ENCODE measurements at regions not wholly inside any gene's neighbourhood (a gene's known extent, or its start where the extent isn't known, plus 50 kb on each side); places are given as distances from the start of the nearest gene placed in this dataset.

DNA sequence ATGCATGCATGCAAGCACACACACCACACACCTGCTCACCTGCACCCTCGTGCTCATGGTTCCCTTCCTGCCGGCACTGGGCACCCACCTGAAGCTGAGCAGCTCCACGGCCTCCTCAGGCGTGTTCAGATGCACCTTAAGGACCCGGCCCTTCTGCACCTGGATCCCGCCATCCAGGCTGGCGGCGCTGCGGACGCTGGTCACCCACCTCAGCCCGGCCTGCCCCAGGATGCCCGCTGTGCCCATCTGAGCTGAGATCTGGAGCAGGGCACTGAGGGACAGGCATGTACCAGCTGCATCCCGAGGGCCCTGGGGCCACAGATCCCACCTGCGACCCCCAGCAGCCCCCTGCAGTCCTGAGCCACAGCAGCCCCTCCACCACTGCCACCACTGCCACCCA is 110.0 kb downstream of the LITAF start:
- POLR2A ChIA-PET: interaction anchor here (0.5 kb wide), 1 partner anchor 339 kb away, joined by 3 read pairs; no protein-coding TSS in a partner anchor
- H3K9ac ChIP-seq (ENCODE audit: control insufficient read depth, insufficient read depth, low read length): no peak overlapping the region
- no peak overlapping the region for H2AFZ ChIP-seq (ENCODE audit: control insufficient read depth, low read depth, low read length)
- H3K4me2 ChIP-seq (ENCODE audit: control insufficient read depth, insufficient read depth): no peak overlapping the region
- H3K79me2 ChIP-seq (ENCODE audit: control insufficient read depth, insufficient read depth, low read length): no peaks in the 10 kb centered on the region
- H4K20me1 ChIP-seq (ENCODE audit: control insufficient read depth, insufficient read depth): no peaks in the 10 kb centered on the region
- H3K27ac ChIP-seq (ENCODE audit: control insufficient read depth, insufficient read depth): no peak overlapping the region
- RAD21 ChIA-PET (ENCODE audit: unreplicated experiment): no interaction called here
- in situ Hi-C loops (cut with MboI) (no loop called here), intact Hi-C loops (cut with micrococcal nuclease; ENCODE audit: unreplicated experiment) (no loop called here)
- H3K9me3 ChIP-seq (replicated peaks; ENCODE audit: control insufficient read depth, insufficient read depth, low read length): no peaks in the 10 kb centered on the region; the same call in 2 of the 3 replicates
- no peak for FAIRE-seq
- no peaks in the 10 kb centered on the region for H3K4me1 ChIP-seq (ENCODE audit: control insufficient read depth, insufficient read depth, low read length)
- H3K27me3 ChIP-seq (replicated peaks in 1 of 2; ENCODE audit: control insufficient read depth in 2 of 2, insufficient read depth in 2 of 2, low read length in 1 of 2): no peaks in the 10 kb centered on the region
- no peak for ATAC-seq
- H3K36me3 ChIP-seq (ENCODE audit: control insufficient read depth in 2 of 2, insufficient read depth in 2 of 2, low read length in 1 of 2): no peaks in the 10 kb centered on the region
- SMC1A ChIA-PET (ENCODE audit: uncharacterized antibody, unreplicated experiment): no interaction called here
- BruUV-seq (replicated peaks): no TSS peak
- no peak overlapping the region for H3K4me3 ChIP-seq
- 80% methylated on average over 13 of the region's 14 CpGs for WGBS (ENCODE audit: insufficient coverage, insufficient replicate concordance, low lambda C conversion rate, missing lambda C conversion rate)
- CTCF ChIA-PET: no interaction called here
- no peak for DNase-seq (ENCODE audit: low read depth, low spot score)
- TF ChIP-seq SREBF2 (IDR thresholded peaks at IDR 0.05; ENCODE audit: low read length) (no peak), NRF1 (conservative IDR thresholded peaks at IDR 0.05; ENCODE audit: low read depth, low read length) (no peak), ATF7 (IDR thresholded peaks at IDR 0.05; ENCODE audit: low read depth) (no peak), ZNF217 (IDR thresholded peaks at IDR 0.05) (no peak), TCF7 (IDR thresholded peaks at IDR 0.05; ENCODE audit: borderline replicate concordance) (no peak), SMARCA5 (IDR thresholded peaks at IDR 0.05) (no peak), WRNIP1 (IDR thresholded peaks at IDR 0.05; ENCODE audit: borderline replicate concordance, low read depth, low read length) (no peak), NKRF (conservative IDR thresholded peaks at IDR 0.05) (no peak), SMC3 (IDR thresholded peaks at IDR 0.05; ENCODE audit: borderline replicate concordance, low read length) (no peak), KAT2A (conservative IDR thresholded peaks at IDR 0.05; ENCODE audit: control insufficient read depth, low read depth, low read length) (no peak), SRF (IDR thresholded peaks at IDR 0.05; ENCODE audit: low read depth in 2 of 2, low read length in 2 of 2) (no peak), MTA3 (IDR thresholded peaks at IDR 0.05; ENCODE audit: borderline replicate concordance, low read length) (no peak), SPI1 (IDR thresholded peaks at IDR 0.05; ENCODE audit: borderline replicate concordance, insufficient read depth, low read depth, low read length) (no peak), CREB1 (IDR thresholded peaks at IDR 0.05; ENCODE audit: low read depth) (no peak), RB1 (IDR thresholded peaks at IDR 0.05; ENCODE audit: borderline replicate concordance) (no peak), GATAD2B (conservative IDR thresholded peaks at IDR 0.05; ENCODE audit: low read depth) (no peak)
- TF ChIP-seq, protein P1, sequence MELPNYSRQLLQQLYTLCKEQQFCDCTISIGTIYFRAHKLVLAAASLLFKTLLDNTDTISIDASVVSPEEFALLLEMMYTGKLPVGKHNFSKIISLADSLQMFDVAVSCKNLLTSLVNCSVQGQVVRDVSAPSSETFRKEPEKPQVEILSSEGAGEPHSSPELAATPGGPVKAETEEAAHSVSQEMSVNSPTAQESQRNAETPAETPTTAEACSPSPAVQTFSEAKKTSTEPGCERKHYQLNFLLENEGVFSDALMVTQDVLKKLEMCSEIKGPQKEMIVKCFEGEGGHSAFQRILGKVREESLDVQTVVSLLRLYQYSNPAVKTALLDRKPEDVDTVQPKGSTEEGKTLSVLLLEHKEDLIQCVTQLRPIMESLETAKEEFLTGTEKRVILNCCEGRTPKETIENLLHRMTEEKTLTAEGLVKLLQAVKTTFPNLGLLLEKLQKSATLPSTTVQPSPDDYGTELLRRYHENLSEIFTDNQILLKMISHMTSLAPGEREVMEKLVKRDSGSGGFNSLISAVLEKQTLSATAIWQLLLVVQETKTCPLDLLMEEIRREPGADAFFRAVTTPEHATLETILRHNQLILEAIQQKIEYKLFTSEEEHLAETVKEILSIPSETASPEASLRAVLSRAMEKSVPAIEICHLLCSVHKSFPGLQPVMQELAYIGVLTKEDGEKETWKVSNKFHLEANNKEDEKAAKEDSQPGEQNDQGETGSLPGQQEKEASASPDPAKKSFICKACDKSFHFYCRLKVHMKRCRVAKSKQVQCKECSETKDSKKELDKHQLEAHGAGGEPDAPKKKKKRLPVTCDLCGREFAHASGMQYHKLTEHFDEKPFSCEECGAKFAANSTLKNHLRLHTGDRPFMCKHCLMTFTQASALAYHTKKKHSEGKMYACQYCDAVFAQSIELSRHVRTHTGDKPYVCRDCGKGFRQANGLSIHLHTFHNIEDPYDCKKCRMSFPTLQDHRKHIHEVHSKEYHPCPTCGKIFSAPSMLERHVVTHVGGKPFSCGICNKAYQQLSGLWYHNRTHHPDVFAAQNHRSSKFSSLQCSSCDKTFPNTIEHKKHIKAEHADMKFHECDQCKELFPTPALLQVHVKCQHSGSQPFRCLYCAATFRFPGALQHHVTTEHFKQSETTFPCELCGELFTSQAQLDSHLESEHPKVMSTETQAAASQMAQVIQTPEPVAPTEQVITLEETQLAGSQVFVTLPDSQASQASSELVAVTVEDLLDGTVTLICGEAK (IDR thresholded peaks at IDR 0.05; ENCODE audit: borderline replicate concordance): no peak
- TF ChIP-seq, protein P2, sequence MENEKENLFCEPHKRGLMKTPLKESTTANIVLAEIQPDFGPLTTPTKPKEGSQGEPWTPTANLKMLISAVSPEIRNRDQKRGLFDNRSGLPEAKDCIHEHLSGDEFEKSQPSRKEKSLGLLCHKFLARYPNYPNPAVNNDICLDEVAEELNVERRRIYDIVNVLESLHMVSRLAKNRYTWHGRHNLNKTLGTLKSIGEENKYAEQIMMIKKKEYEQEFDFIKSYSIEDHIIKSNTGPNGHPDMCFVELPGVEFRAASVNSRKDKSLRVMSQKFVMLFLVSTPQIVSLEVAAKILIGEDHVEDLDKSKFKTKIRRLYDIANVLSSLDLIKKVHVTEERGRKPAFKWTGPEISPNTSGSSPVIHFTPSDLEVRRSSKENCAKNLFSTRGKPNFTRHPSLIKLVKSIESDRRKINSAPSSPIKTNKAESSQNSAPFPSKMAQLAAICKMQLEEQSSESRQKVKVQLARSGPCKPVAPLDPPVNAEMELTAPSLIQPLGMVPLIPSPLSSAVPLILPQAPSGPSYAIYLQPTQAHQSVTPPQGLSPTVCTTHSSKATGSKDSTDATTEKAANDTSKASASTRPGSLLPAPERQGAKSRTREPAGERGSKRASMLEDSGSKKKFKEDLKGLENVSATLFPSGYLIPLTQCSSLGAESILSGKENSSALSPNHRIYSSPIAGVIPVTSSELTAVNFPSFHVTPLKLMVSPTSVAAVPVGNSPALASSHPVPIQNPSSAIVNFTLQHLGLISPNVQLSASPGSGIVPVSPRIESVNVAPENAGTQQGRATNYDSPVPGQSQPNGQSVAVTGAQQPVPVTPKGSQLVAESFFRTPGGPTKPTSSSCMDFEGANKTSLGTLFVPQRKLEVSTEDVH (IDR thresholded peaks at IDR 0.05; ENCODE audit: low read depth, partially characterized antibody): no peak

Data from GM12878 (cell line).